GM12892 (cell line): ENCODE measurements at regions not wholly inside any gene's neighbourhood (a gene's known extent, or its start where the extent isn't known, plus 50 kb on each side); places are given as distances from the start of the nearest gene placed in this dataset.

Experiments
- POLR2A ChIP-seq: IDR thresholded peaks from 2 replicates; pipeline ENCODE4 v1.6.1; 2011; ENCODE audit warnings: low read depth, low read length, control low read depth
- TAF1 ChIP-seq: IDR thresholded peaks from 2 replicates; pipeline ENCODE4 v1.6.1; 2011; ENCODE audit warnings: low read depth, mild to moderate bottlenecking, control low read depth, low read length, borderline replicate concordance

GRCh38 chr17:55561973-55562495 lies 50.8 kb upstream of the SMIM36 start:
- TF ChIP-seq POLR2A: no peak
- no peak for TF ChIP-seq TAF1
